ENCODE measurements at regions not wholly inside any gene's neighbourhood (a gene's known extent, or its start where the extent isn't known, plus 50 kb on each side); places are given as distances from the start of the nearest gene placed in this dataset.

- CTCF ChIA-PET = no interaction called here
- H4K8ac ChIP-seq (ENCODE audit: low read depth in 2 of 2, low read length in 2 of 2) = no peak overlapping the region
- H3K9ac ChIP-seq (ENCODE audit: low read depth, low read length) = no peak overlapping the region
- no peak overlapping the region for H2AFZ ChIP-seq (replicated peaks; ENCODE audit: low read length, poor library complexity)
- H2BK15ac ChIP-seq (ENCODE audit: low read depth, low read length) = no peak overlapping the region
- no peaks in the 10 kb centered on the region for H3K9me1 ChIP-seq (ENCODE audit: insufficient read depth, low read length)
- no peak overlapping the region for H3K4ac ChIP-seq (ENCODE audit: low read depth, low read length)
- H3K36me3 ChIP-seq (ENCODE audit: control insufficient read depth, insufficient read depth, low read length) = no peaks in the 10 kb centered on the region
- no peaks in the 10 kb centered on the region for H3K27me3 ChIP-seq (ENCODE audit: control insufficient read depth, insufficient read depth, low read length)
- H2AK5ac ChIP-seq (ENCODE audit: low read depth, low read length) = no peak overlapping the region
- no peak overlapping the region for H4K5ac ChIP-seq (ENCODE audit: low read depth, low read length)
- H2AK9ac ChIP-seq (replicated peaks; ENCODE audit: low read depth, low read length, poor library complexity) = no peak overlapping the region
- H3K79me1 ChIP-seq (ENCODE audit: low read depth in 1 of 2, low read length in 2 of 2) = no peaks in the 10 kb centered on the region
- ATAC-seq (ENCODE audit: low read depth) (no peak), DNase-seq (no peak)
- POLR2A ChIA-PET (ENCODE audit: unreplicated experiment) = no interaction called here
- H3K27ac ChIP-seq (ENCODE audit: insufficient read depth, low read length) = no peak overlapping the region
- no peaks in the 10 kb centered on the region for H3K9me3 ChIP-seq (ENCODE audit: control insufficient read depth, insufficient read depth, low read length)
- in situ Hi-C loops (cut with MboI; ENCODE audit: low sequenced_read_pairs) (no loop called here), intact Hi-C loops (cut with micrococcal nuclease) (no loop called here), dilution Hi-C loops (cut with HindIII; ENCODE audit: low sequenced_read_pairs, unreplicated experiment) (no loop called here)
- no peak overlapping the region for H3K4me3 ChIP-seq (ENCODE audit: insufficient read depth, low read depth, low read length)
- H2BK120ac ChIP-seq (ENCODE audit: low read depth, low read length) = no peak overlapping the region
- no peaks in the 10 kb centered on the region for H3K4me1 ChIP-seq (ENCODE audit: control insufficient read depth, insufficient read depth, low read length)
- no peak overlapping the region for H4K91ac ChIP-seq (ENCODE audit: insufficient read depth, low read depth, low read length)
- TF ChIP-seq SMC3 (IDR thresholded peaks at IDR 0.05; ENCODE audit: low read depth, low read length) = no peak
- TF ChIP-seq CTCF (conservative IDR thresholded peaks at IDR 0.05; ENCODE audit: low read depth, low read length) = no peak
- TF ChIP-seq MAFK (IDR thresholded peaks at IDR 0.05; ENCODE audit: low read depth, low read length) = no peak
- TF ChIP-seq RAD21 (IDR thresholded peaks at IDR 0.05; ENCODE audit: low read length) = no peak
- no CpG with 5 or more reads among the region's 2 CpGs for whole genome bisulfite sequencing, 2 experiments (ENCODE audit: extremely low coverage in 2 of 2, insufficient read length in 1 of 2)
- H3K23ac ChIP-seq (ENCODE audit: low read depth, low read length) = no peak overlapping the region
- no TSS peak for BruUV-seq (replicated peaks)
- no peak overlapping the region for H3K14ac ChIP-seq (replicated peaks; ENCODE audit: low read depth, low read length)
- H2BK20ac ChIP-seq (ENCODE audit: low read depth, low read length) = no peak overlapping the region
- H3K4me2 ChIP-seq (ENCODE audit: low read depth, low read length) = no peak overlapping the region
- no peak overlapping the region for H2BK5ac ChIP-seq (ENCODE audit: low read depth, low read length, poor library complexity, severe bottlenecking)
- H4K20me1 ChIP-seq (ENCODE audit: insufficient read depth, low read length) = no peaks in the 10 kb centered on the region
- no peak overlapping the region for H3K18ac ChIP-seq (ENCODE audit: low read depth, low read length)
- no peak overlapping the region for H3K56ac ChIP-seq (ENCODE audit: extremely low read depth, insufficient read depth, low read length)
Observed at GRCh38 chr12:77421152-77421551, 355.8 kb upstream of the E2F7 start.

All from IMR-90 (cell line).